ENCODE measurements at regions not wholly inside any gene's neighbourhood (a gene's known extent, or its start where the extent isn't known, plus 50 kb on each side); places are given as distances from the start of the nearest gene placed in this dataset.

- no peak overlapping the region for H3K4me3 ChIP-seq (ENCODE audit: low read length)
- Mint-ChIP-seq H3K9me3 (no peaks in the 10 kb centered on the region), H3K27ac (no peak overlapping the region), H3K27me3 (no peaks in the 10 kb centered on the region), H3K36me3 (ENCODE audit: low read depth) (no peaks in the 10 kb centered on the region), H3K4me1 (ENCODE audit: low read depth) (peaks cover 18% of the 10 kb centered on the region), H3K4me3 (no peak overlapping the region)
- no peaks in the 10 kb centered on the region for H3K27me3 ChIP-seq (ENCODE audit: control insufficient read depth in 1 of 2, insufficient read depth in 2 of 2, low read length in 2 of 2)
- H3K4me1 ChIP-seq (ENCODE audit: insufficient read depth, low read length), result peaks cover 5% of the 10 kb centered on the region
- DNase-seq (no peak), ATAC-seq (ENCODE audit: poor library complexity) (no peak)
- intact Hi-C loops (cut with DNase I, micrococcal nuclease), result loop anchor here in 1 of 2 experiments (10.0 kb wide), 1 partner anchor 329 kb away; the partner anchor contains the start of gene PHLDA1
- no peaks in the 10 kb centered on the region for H3K9me3 ChIP-seq (ENCODE audit: control insufficient read depth in 1 of 2, insufficient read depth in 1 of 2, low read length in 2 of 2)
- no peak overlapping the region for H3K27ac ChIP-seq (ENCODE audit: low read depth in 1 of 2, low read length in 2 of 2)
- H3K36me3 ChIP-seq (ENCODE audit: insufficient read depth, low read length), result no peaks in the 10 kb centered on the region
- no peak for TF ChIP-seq CTCF (IDR thresholded peaks at IDR 0.05)
- POLR2A ChIA-PET, result no interaction called here
- CTCF ChIA-PET, result no interaction called here
These were observed 194.6 kb upstream of the KRR1 start for GRCh38 chr12:75705749-75706711.

GRCh38 chr12:75704664-75705063 lies 193.3 kb upstream of the KRR1 start:
- no peaks in the 10 kb centered on the region for H3K9me3 Mint-ChIP-seq
- H3K4me1 ChIP-seq (ENCODE audit: insufficient read depth, low read length), result peaks cover 5% of the 10 kb centered on the region
- no peak for ATAC-seq (ENCODE audit: poor library complexity)
- no peak overlapping the region for H3K27ac ChIP-seq (ENCODE audit: low read depth in 1 of 2, low read length in 2 of 2)
- no peaks in the 10 kb centered on the region for H3K27me3 Mint-ChIP-seq
- no peaks in the 10 kb centered on the region for H3K36me3 Mint-ChIP-seq (ENCODE audit: low read depth)
- H3K4me3 ChIP-seq (ENCODE audit: low read length), result no peak overlapping the region
- no peak overlapping the region for H3K4me3 Mint-ChIP-seq
- no peak for TF ChIP-seq CTCF (IDR thresholded peaks at IDR 0.05)
- H3K36me3 ChIP-seq (ENCODE audit: insufficient read depth, low read length), result no peaks in the 10 kb centered on the region
- intact Hi-C loops (cut with DNase I, micrococcal nuclease), result loop anchor here in 1 of 2 experiments (10.0 kb wide), 1 partner anchor 330 kb away; the partner anchor contains the start of gene PHLDA1
- no peak overlapping the region for H3K27ac Mint-ChIP-seq
- no peak for DNase-seq
- H3K4me1 Mint-ChIP-seq (ENCODE audit: low read depth), result peaks cover 18% of the 10 kb centered on the region
- no peaks in the 10 kb centered on the region for H3K27me3 ChIP-seq (ENCODE audit: control insufficient read depth in 1 of 2, insufficient read depth in 2 of 2, low read length in 2 of 2)
- ChIA-PET CTCF (no interaction called here), POLR2A (no interaction called here)
- H3K9me3 ChIP-seq (ENCODE audit: control insufficient read depth in 1 of 2, insufficient read depth in 1 of 2, low read length in 2 of 2), result no peaks in the 10 kb centered on the region

- Histone ChIP-seq H3K27ac (ENCODE audit: low read depth in 1 of 2, low read length in 2 of 2) (no peak overlapping the region), H3K27me3 (ENCODE audit: control insufficient read depth in 1 of 2, insufficient read depth in 2 of 2, low read length in 2 of 2) (no peaks in the 10 kb centered on the region), H3K4me1 (ENCODE audit: insufficient read depth, low read length) (peaks cover 5% of the 10 kb centered on the region), H3K9me3 (ENCODE audit: control insufficient read depth in 1 of 2, insufficient read depth in 1 of 2, low read length in 2 of 2) (no peaks in the 10 kb centered on the region), H3K36me3 (ENCODE audit: insufficient read depth, low read length) (no peaks in the 10 kb centered on the region), H3K4me3 (ENCODE audit: low read length) (no peak overlapping the region)
- ChIA-PET CTCF (no interaction called here), POLR2A (no interaction called here)
- intact Hi-C loops (cut with DNase I, micrococcal nuclease), result loop anchor here in 1 of 2 experiments (10.0 kb wide), 1 partner anchor 331 kb away; the partner anchor contains the start of gene PHLDA1
- no peak for TF ChIP-seq CTCF (IDR thresholded peaks at IDR 0.05)
- no peaks in the 10 kb centered on the region for H3K9me3 Mint-ChIP-seq
- ATAC-seq (ENCODE audit: poor library complexity) (no peak), DNase-seq (no peak)
- no peak overlapping the region for H3K4me3 Mint-ChIP-seq
- no peak overlapping the region for H3K27ac Mint-ChIP-seq
- peaks cover 18% of the 10 kb centered on the region for H3K4me1 Mint-ChIP-seq (ENCODE audit: low read depth)
- H3K27me3 Mint-ChIP-seq, result no peaks in the 10 kb centered on the region
- no peaks in the 10 kb centered on the region for H3K36me3 Mint-ChIP-seq (ENCODE audit: low read depth)
These were observed 192.8 kb upstream of the KRR1 start for GRCh38 chr12:75704208-75704607.

Measured in CD4-positive, alpha-beta T cell (primary cell).